HL-60 (cell line): ENCODE measurements at regions not wholly inside any gene's neighbourhood (a gene's known extent, or its start where the extent isn't known, plus 50 kb on each side); places are given as distances from the start of the nearest gene placed in this dataset.

ENCODE experiments used
- CTCF ChIP-seq: IDR thresholded peaks from one replicate; pipeline ENCODE4 v1.5.1; 2011; ENCODE audit warnings: low read length, control low read depth, inconsistent platforms; ENCODE audit not compliant: insufficient read depth
- GABPA ChIP-seq: IDR thresholded peaks from 2 replicates; pipeline ENCODE4 v1.6.1; 2012; ENCODE audit warnings: low read depth
- POLR2AphosphoS5 ChIP-seq: IDR thresholded peaks from 2 replicates; pipeline ENCODE4 v1.6.1; 2012; ENCODE audit warnings: low read depth
- REST ChIP-seq: IDR thresholded peaks from 2 replicates; pipeline ENCODE4 v1.6.1; 2012; ENCODE audit warnings: low read depth; ENCODE audit not compliant: insufficient replicate concordance
- SPI1 ChIP-seq: IDR thresholded peaks from 2 replicates; pipeline ENCODE4 v1.6.1; 2012; ENCODE audit warnings: low read depth, mild to moderate bottlenecking, borderline replicate concordance

GRCh38 chr10:128306535-128306934 is 180.3 kb upstream of the MKI67 start:
- no peak for TF ChIP-seq CTCF
- TF ChIP-seq POLR2AphosphoS5 = no peak
- TF ChIP-seq GABPA = no peak
- TF ChIP-seq REST = no peak
- TF ChIP-seq SPI1 = no peak
